SK-N-MC (cell line): ENCODE measurements at regions not wholly inside any gene's neighbourhood (a gene's known extent, or its start where the extent isn't known, plus 50 kb on each side); places are given as distances from the start of the nearest gene placed in this dataset.
"Not testable (repeated sequence)": the region's sequence is repeated elsewhere in the genome, so short reads cannot be mapped to it uniquely, and the experiment has no call there.

Source experiments
- EZH2 ChIP-seq: fragments of 200-600 bp; sonication (generic); IDR thresholded peaks from one replicate; pipeline ENCODE4 v1.6.1; 2017; ENCODE audit warnings: antibody characterized with exemption
- POLR2AphosphoS5 ChIP-seq: IDR thresholded peaks from 2 replicates; pipeline ENCODE4 v1.6.1; 2012; ENCODE audit warnings: mild to moderate bottlenecking, low read depth, low read length, borderline replicate concordance

- not testable (repeated sequence) for TF ChIP-seq POLR2AphosphoS5, EZH2
Observed at GRCh38 chr1:206312274-206312665, 108.9 kb downstream of the SRGAP2 start.
